ENCODE measurements at regions not wholly inside any gene's neighbourhood (a gene's known extent, or its start where the extent isn't known, plus 50 kb on each side); places are given as distances from the start of the nearest gene placed in this dataset.

- Histone ChIP-seq H3K36me3 (replicated peaks; ENCODE audit: low read depth, low read length) (no peaks in the 10 kb centered on the region), H3K9ac (ENCODE audit: low read length) (no peak overlapping the region), H3K4me1 (ENCODE audit: low read length) (no peaks in the 10 kb centered on the region), H3K27ac (ENCODE audit: low read length) (no peak overlapping the region), H3K79me2 (ENCODE audit: low read length) (no peaks in the 10 kb centered on the region), H2AFZ (ENCODE audit: low read depth, low read length) (no peak overlapping the region), H3K4me2 (ENCODE audit: low read length) (no peak overlapping the region), H3K27me3 (ENCODE audit: low read depth, low read length) (no peaks in the 10 kb centered on the region), H4K20me1 (ENCODE audit: insufficient read depth, low read length) (no peaks in the 10 kb centered on the region), H3K9me3 (ENCODE audit: insufficient read depth, low read length) (no peaks in the 10 kb centered on the region), H3K4me3 (ENCODE audit: low read length) (no peak overlapping the region)
- TF ChIP-seq CTCF (IDR thresholded peaks at IDR 0.05; ENCODE audit: low read depth, low read length), result no peak
- no peak for TF ChIP-seq EZH2phosphoT487 (IDR thresholded peaks at IDR 0.05; ENCODE audit: low read depth)
These were observed 500.9 kb downstream of the BCL11A start for GRCh38 chr2:60052601-60053000.

DNA sequence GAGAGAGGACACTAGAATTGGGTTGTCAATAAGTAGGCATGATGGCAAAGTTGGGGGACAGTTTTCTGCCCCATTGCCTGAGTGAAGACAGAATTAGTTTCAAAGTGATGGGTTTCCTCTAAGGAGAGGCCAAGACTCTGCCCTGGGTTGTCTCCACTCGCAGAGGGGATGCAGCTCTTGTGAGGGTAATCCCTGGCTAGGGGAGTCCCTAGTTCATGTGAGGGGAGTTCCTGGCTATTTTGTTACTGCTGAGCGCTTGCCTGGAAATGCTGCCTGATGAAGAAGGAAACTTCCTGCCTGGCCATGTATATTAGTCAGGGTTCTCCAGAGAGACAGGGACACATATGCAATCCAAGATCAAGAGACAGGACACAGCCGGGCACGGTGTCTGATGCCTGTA lies 501.5 kb downstream of the BCL11A start:
- H3K27me3 ChIP-seq (ENCODE audit: low read depth, low read length), result no peaks in the 10 kb centered on the region
- H3K79me2 ChIP-seq (ENCODE audit: low read length), result no peaks in the 10 kb centered on the region
- H3K9me3 ChIP-seq (ENCODE audit: insufficient read depth, low read length), result no peaks in the 10 kb centered on the region
- no peaks in the 10 kb centered on the region for H4K20me1 ChIP-seq (ENCODE audit: insufficient read depth, low read length)
- H3K4me2 ChIP-seq (ENCODE audit: low read length), result no peak overlapping the region
- TF ChIP-seq CTCF (IDR thresholded peaks at IDR 0.05; ENCODE audit: low read depth, low read length) (no peak), EZH2phosphoT487 (IDR thresholded peaks at IDR 0.05; ENCODE audit: low read depth) (no peak)
- H3K4me1 ChIP-seq (ENCODE audit: low read length), result no peaks in the 10 kb centered on the region
- no peak overlapping the region for H2AFZ ChIP-seq (ENCODE audit: low read depth, low read length)
- H3K4me3 ChIP-seq (ENCODE audit: low read length), result no peak overlapping the region
- no peak overlapping the region for H3K9ac ChIP-seq (ENCODE audit: low read length)
- no peak overlapping the region for H3K27ac ChIP-seq (ENCODE audit: low read length)
- no peaks in the 10 kb centered on the region for H3K36me3 ChIP-seq (replicated peaks; ENCODE audit: low read depth, low read length)

DNA sequence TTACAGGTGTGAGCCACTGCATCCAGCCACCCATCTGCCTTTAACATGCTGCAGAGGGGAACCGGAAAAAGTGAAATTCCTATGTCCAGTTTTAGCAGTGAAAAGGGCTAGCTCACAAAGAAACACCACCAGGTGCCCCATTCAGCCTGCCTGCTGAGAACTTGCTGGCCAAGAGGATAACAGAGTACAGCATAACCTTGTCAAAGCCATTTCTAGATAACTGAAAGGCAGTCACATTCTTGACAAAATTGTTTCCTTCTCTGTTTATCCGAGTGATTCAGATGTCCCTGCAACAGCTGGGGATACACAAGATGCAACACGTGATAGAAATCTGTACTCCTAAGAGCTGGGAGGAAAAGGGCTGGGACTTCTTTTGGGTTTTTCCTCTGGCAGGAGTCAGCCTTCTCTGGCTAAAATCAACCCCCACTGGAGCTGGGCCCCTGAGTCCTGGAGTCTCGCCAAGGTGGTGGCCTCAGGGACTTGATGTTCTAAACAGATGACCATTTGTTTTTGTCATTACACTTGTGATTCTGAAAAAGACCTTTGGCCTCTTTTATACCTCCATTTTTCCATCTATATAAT lies 505.4 kb downstream of the BCL11A start:
- no peaks in the 10 kb centered on the region for H3K9me3 ChIP-seq (ENCODE audit: insufficient read depth, low read length)
- H3K4me1 ChIP-seq (ENCODE audit: low read length), result peaks cover 15% of the 10 kb centered on the region
- no peak overlapping the region for H3K4me3 ChIP-seq (ENCODE audit: low read length)
- H3K27ac ChIP-seq (ENCODE audit: low read length), result no peak overlapping the region
- no peak overlapping the region for H3K9ac ChIP-seq (ENCODE audit: low read length)
- no peak overlapping the region for H3K4me2 ChIP-seq (ENCODE audit: low read length)
- no peak overlapping the region for H2AFZ ChIP-seq (ENCODE audit: low read depth, low read length)
- no peaks in the 10 kb centered on the region for H3K79me2 ChIP-seq (ENCODE audit: low read length)
- no peaks in the 10 kb centered on the region for H4K20me1 ChIP-seq (ENCODE audit: insufficient read depth, low read length)
- TF ChIP-seq EZH2phosphoT487 (IDR thresholded peaks at IDR 0.05; ENCODE audit: low read depth), result no peak
- no peak for TF ChIP-seq CTCF (IDR thresholded peaks at IDR 0.05; ENCODE audit: low read depth, low read length)
- no peaks in the 10 kb centered on the region for H3K27me3 ChIP-seq (ENCODE audit: low read depth, low read length)
- H3K36me3 ChIP-seq (replicated peaks; ENCODE audit: low read depth, low read length), result no peaks in the 10 kb centered on the region

- Histone ChIP-seq H4K20me1 (ENCODE audit: insufficient read depth, low read length) (no peaks in the 10 kb centered on the region), H3K79me2 (ENCODE audit: low read length) (no peaks in the 10 kb centered on the region), H3K36me3 (replicated peaks; ENCODE audit: low read depth, low read length) (no peaks in the 10 kb centered on the region), H3K9ac (ENCODE audit: low read length) (no peak overlapping the region), H2AFZ (ENCODE audit: low read depth, low read length) (no peak overlapping the region), H3K4me3 (ENCODE audit: low read length) (no peak overlapping the region), H3K9me3 (ENCODE audit: insufficient read depth, low read length) (no peaks in the 10 kb centered on the region), H3K4me1 (ENCODE audit: low read length) (peaks cover 15% of the 10 kb centered on the region), H3K27me3 (ENCODE audit: low read depth, low read length) (no peaks in the 10 kb centered on the region), H3K27ac (ENCODE audit: low read length) (no peak overlapping the region), H3K4me2 (ENCODE audit: low read length) (no peak overlapping the region)
- no peak for TF ChIP-seq CTCF (IDR thresholded peaks at IDR 0.05; ENCODE audit: low read depth, low read length)
- no peak for TF ChIP-seq EZH2phosphoT487 (IDR thresholded peaks at IDR 0.05; ENCODE audit: low read depth)
These were observed 506.1 kb downstream of the BCL11A start for GRCh38 chr2:60047347-60047746.

Measured in OCI-LY3 (cell line).